Pancreas (tissue), 10 donors: ENCODE measurements at regions not wholly inside any gene's neighbourhood (a gene's known extent, or its start where the extent isn't known, plus 50 kb on each side); places are given as distances from the start of the nearest gene placed in this dataset.

ENCODE experiments used
- ATAC-seq, 4 donors: fragments of 200-7000 bp; cut with Tn5 transposase; one replicate each; pipeline versions ENCODE4 v1.8.0 to v1.9.1; 2020; ENCODE audit warnings: mild to moderate bottlenecking in 4 of 4, moderate library complexity in 4 of 4
- DNase-seq, 6 donors: peaks; one replicate each; pipeline ENCODE4 v3.0.0-alpha.2; 2020
- FAIRE-seq: peaks from 2 replicates; lab custom pipeline; 2012; peaks lifted over from hg19 to GRCh38; lab: Jason Lieb, UNC
- H3K27ac ChIP-seq, 4 donors: fragments of 200-600 bp; sonication (generic); 1 replicate in 3 of 4; 2 replicates in 1 of 4; pipeline versions ENCODE4 v1.5.0 to v1.8.0; 2020
- H3K27me3 ChIP-seq, 4 donors: fragments of 200-600 bp; one replicate each; pipeline ENCODE4 v1.8.0; 2021
- H3K36me3 ChIP-seq, 3 donors: fragments of 200-600 bp; sonication (generic) in 1 of 3; one replicate each; pipeline versions ENCODE4 v1.5.0 to v1.8.0; 2020 to 2021
- H3K4me1 ChIP-seq, 3 donors: fragments of 200-600 bp; one replicate each; pipeline ENCODE4 v1.8.0; 2021
- H3K4me3 ChIP-seq, 4 donors: fragments of 200-600 bp; sonication (generic) in 2 of 4; one replicate each; pipeline versions ENCODE4 v1.5.0 to v1.8.0; 2020 to 2021
- H3K9me3 ChIP-seq, 4 donors: fragments of 200-600 bp; one replicate each; pipeline ENCODE4 v1.8.0; 2021
- WGBS, 2 donors: extraction: QIAGEN DNeasy Blood & Tissue Kit; methylation state at CpG; one replicate each; pipeline ENCODE4 v1.1.7; 2013; 5-methylcytosine and 5-hydroxymethylcytosine counted together
- intact Hi-C, 3 donors: fragments of 100-400 bp; cut with DNase I; formaldehyde crosslinking; loops; one replicate each; pipeline versions ENCODE4 v1.11.1 to v1.14.2; 2022
- TF ChIP-seq, protein P1 (sequence below), 4 donors: fragments of 200-600 bp; sonication (generic) in 3 of 4; IDR thresholded peaks; one replicate each; pipeline versions ENCODE4 v1.5.0 to v1.8.0; 2021; ENCODE audit warnings: antibody characterized with exemption in 4 of 4
- donor health status: healthy with polysubstance abuse.
- donor health status: DM: no; HTN: no; CAD: no; lungs with moderate emphysema.
- donor health status: DM: no; HTN: no; CAD: no.
- donor health status: control.
- donor health status: control.
- donor health status: Bipolar disorder and iron deficiency.
- donor health status: DM: yes; HTN: yes; CAD: no.
- donor health status: DM: no; HTN: no; CAD: no.
- donor health status: DM: no; HTN: no; CAD: no.
- donor health status: DM: yes; HTN: yes; CAD: no.

GRCh38 chr3:137246491-137246890 lies 288.7 kb downstream of the IL20RB start:
- no peak overlapping the region for H3K4me3 ChIP-seq
- no peak for DNase-seq
- 37 to 56% methylated on average over 2 of the region's 2 CpGs for WGBS, 2 donors
- no peaks in the 10 kb centered on the region for H3K4me1 ChIP-seq
- no peak for ATAC-seq
- no peaks in the 10 kb centered on the region for H3K9me3 ChIP-seq
- no peaks in the 10 kb centered on the region for H3K27me3 ChIP-seq
- TF ChIP-seq, protein P1, sequence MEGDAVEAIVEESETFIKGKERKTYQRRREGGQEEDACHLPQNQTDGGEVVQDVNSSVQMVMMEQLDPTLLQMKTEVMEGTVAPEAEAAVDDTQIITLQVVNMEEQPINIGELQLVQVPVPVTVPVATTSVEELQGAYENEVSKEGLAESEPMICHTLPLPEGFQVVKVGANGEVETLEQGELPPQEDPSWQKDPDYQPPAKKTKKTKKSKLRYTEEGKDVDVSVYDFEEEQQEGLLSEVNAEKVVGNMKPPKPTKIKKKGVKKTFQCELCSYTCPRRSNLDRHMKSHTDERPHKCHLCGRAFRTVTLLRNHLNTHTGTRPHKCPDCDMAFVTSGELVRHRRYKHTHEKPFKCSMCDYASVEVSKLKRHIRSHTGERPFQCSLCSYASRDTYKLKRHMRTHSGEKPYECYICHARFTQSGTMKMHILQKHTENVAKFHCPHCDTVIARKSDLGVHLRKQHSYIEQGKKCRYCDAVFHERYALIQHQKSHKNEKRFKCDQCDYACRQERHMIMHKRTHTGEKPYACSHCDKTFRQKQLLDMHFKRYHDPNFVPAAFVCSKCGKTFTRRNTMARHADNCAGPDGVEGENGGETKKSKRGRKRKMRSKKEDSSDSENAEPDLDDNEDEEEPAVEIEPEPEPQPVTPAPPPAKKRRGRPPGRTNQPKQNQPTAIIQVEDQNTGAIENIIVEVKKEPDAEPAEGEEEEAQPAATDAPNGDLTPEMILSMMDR (IDR thresholded peaks at IDR 0.05), result no peak
- no peak for FAIRE-seq
- intact Hi-C loops, result no loop called here
- H3K36me3 ChIP-seq, result no peaks in the 10 kb centered on the region
- no peak overlapping the region for H3K27ac ChIP-seq

- Histone ChIP-seq H3K9me3 (no peaks in the 10 kb centered on the region), H3K4me1 (no peaks in the 10 kb centered on the region), H3K4me3 (no peak overlapping the region), H3K27me3 (no peaks in the 10 kb centered on the region), H3K36me3 (no peaks in the 10 kb centered on the region), H3K27ac (no peak overlapping the region)
- ATAC-seq (no peak), FAIRE-seq (no peak), DNase-seq (no peak)
- TF ChIP-seq, protein P1 (IDR thresholded peaks at IDR 0.05), result no peak
- intact Hi-C loops, result no loop called here
These were observed 291.6 kb downstream of the IL20RB start for GRCh38 chr3:137249311-137249940.

GRCh38 chr3:137259089-137259488 lies 301.3 kb downstream of the IL20RB start:
- H3K4me1 ChIP-seq, result no peaks in the 10 kb centered on the region
- ATAC-seq (no peak), DNase-seq (no peak), FAIRE-seq (no peak)
- TF ChIP-seq, protein P1 (IDR thresholded peaks at IDR 0.05), result no peak
- no peak overlapping the region for H3K4me3 ChIP-seq
- H3K36me3 ChIP-seq, result no peaks in the 10 kb centered on the region
- no peak overlapping the region for H3K27ac ChIP-seq
- H3K9me3 ChIP-seq, result no peaks in the 10 kb centered on the region
- no peaks in the 10 kb centered on the region for H3K27me3 ChIP-seq
- WGBS, 2 donors, result 32 to 38% methylated on average over 3 of the region's 3 CpGs
- intact Hi-C loops, result no loop called here

GRCh38 chr3:137259701-137260100 lies 301.9 kb downstream of the IL20RB start:
- Histone ChIP-seq H3K4me1 (no peaks in the 10 kb centered on the region), H3K27me3 (no peaks in the 10 kb centered on the region), H3K36me3 (no peaks in the 10 kb centered on the region), H3K9me3 (no peaks in the 10 kb centered on the region), H3K4me3 (no peak overlapping the region), H3K27ac (no peak overlapping the region)
- FAIRE-seq (no peak), DNase-seq (no peak), ATAC-seq (no peak)
- TF ChIP-seq, protein P1 (IDR thresholded peaks at IDR 0.05), result no peak
- 17 to 20% methylated on average over 5 of the region's 5 CpGs for WGBS, 2 donors
- intact Hi-C loops, result no loop called here

- H3K9me3 ChIP-seq, result no peaks in the 10 kb centered on the region
- H3K27ac ChIP-seq, result no peak overlapping the region
- no peaks in the 10 kb centered on the region for H3K4me1 ChIP-seq
- H3K36me3 ChIP-seq, result no peaks in the 10 kb centered on the region
- DNase-seq, result peak in 1 of 6 donors; percentile 52
- peak in 2 of 4 donors; percentile 67 to 74 for ATAC-seq
- intact Hi-C loops, result no loop called here
- no peak for FAIRE-seq
- no peaks in the 10 kb centered on the region for H3K27me3 ChIP-seq
- 16 to 17% methylated on average over 14 of the region's 14 CpGs for WGBS, 2 donors
- H3K4me3 ChIP-seq, result no peak overlapping the region
- TF ChIP-seq, protein P1 (IDR thresholded peaks at IDR 0.05), result no peak
These were observed 306.5 kb downstream of the IL20RB start for GRCh38 chr3:137264071-137264820.
